A549 (cell line): ENCODE measurements at regions not wholly inside any gene's neighbourhood (a gene's known extent, or its start where the extent isn't known, plus 50 kb on each side); places are given as distances from the start of the nearest gene placed in this dataset.

Source experiments
- ATAC-seq, 2 experiments: fragments of 200-7000 bp in 1 of 2; fragments of >200 bp in 1 of 2; cut with Nextera tagmentation in 1 of 2; cut with Tn5 transposase in 1 of 2; 3 replicates each; pipeline versions ENCODE4 v1.8.0 to v1.9.1; 2018 to 2020; ENCODE audit warnings: mild to moderate bottlenecking in 1 of 2, moderate library complexity in 1 of 2
- CTCF ChIA-PET: fragments of 300-600 bp; sonication (Branson Sonifier 250); formaldehyde crosslinking; extraction: SDS; loops from one replicate; lab custom pipeline; 2021; ENCODE audit warnings: antibody characterized with exemption, inconsistent platforms; lab: Yijun Ruan, JAX
- POLR2A ChIA-PET: fragments of 350-600 bp; formaldehyde crosslinking; extraction: SDS; loops from one replicate; lab custom pipeline; 2021; ENCODE audit warnings: antibody characterized with exemption, inconsistent platforms; lab: Yijun Ruan, JAX
- DNase-seq, 2 experiments: peaks; one replicate each; pipeline versions ENCODE4 v3.0.0 to v3.0.0-alpha.2; 2011 to 2016; ENCODE audit warnings: low read depth in 1 of 2, low spot score in 1 of 2
- FAIRE-seq: peaks from 2 replicates; lab custom pipeline; 2011; peaks lifted over from hg19 to GRCh38; lab: Jason Lieb, UNC
- H3K27ac ChIP-seq, 2 experiments: fragments of >200 bp; sonication (Bioruptor Twin); formaldehyde crosslinking; 3 replicates each; pipeline ENCODE4 v1.5.1; 2016 to 2017
- H3K4me1 ChIP-seq: fragments of >200 bp; sonication (Bioruptor Twin); formaldehyde crosslinking; 3 replicates; pipeline ENCODE4 v1.6.1; 2016
- H3K4me2 ChIP-seq: fragments of >200 bp; sonication (Bioruptor Twin); formaldehyde crosslinking; 3 replicates; pipeline ENCODE4 v1.6.1; 2016
- H3K4me3 ChIP-seq: fragments of >200 bp; sonication (Bioruptor Twin); formaldehyde crosslinking; 3 replicates; pipeline ENCODE4 v1.5.1; 2016
- H3K9me3 ChIP-seq: fragments of >200 bp; sonication (Bioruptor Twin); formaldehyde crosslinking; 3 replicates; pipeline ENCODE4 v1.6.1; 2016
- CEBPB ChIP-seq, 2 experiments: fragments of >200 bp in 1 of 2; sonication (Bioruptor Twin) in 1 of 2; formaldehyde crosslinking in 1 of 2; IDR thresholded peaks; 2 replicates each; pipeline ENCODE4 v1.6.1; 2012 to 2016
- CHD4 ChIP-seq: fragments of 200-600 bp; sonication (generic); IDR thresholded peaks from 2 replicates; pipeline ENCODE4 v1.6.1; 2016; ENCODE audit warnings: antibody characterized with exemption, mild to moderate bottlenecking, borderline replicate concordance
- EP300 ChIP-seq, 2 experiments: fragments of >200 bp; sonication (Bioruptor Twin); formaldehyde crosslinking; IDR thresholded peaks; 2 replicates in 1 of 2; 3 replicates in 1 of 2; pipeline ENCODE4 v1.6.1; 2016 to 2017
- ESRRA ChIP-seq: fragments of 150-350 bp; IDR thresholded peaks from 2 replicates; pipeline ENCODE4 v1.6.1; 2014; ENCODE audit warnings: mild to moderate bottlenecking, low read length, borderline replicate concordance
- FOSB ChIP-seq: fragments of 250-450 bp; sonication (Bioruptor Pico); IDR thresholded peaks from 2 replicates; pipeline ENCODE4 v1.5.0; 2020; ENCODE audit warnings: mild to moderate bottlenecking, moderate library complexity
- FOSL2 ChIP-seq, 2 experiments: fragments of 450-650 bp in 1 of 2; fragments of >200 bp in 1 of 2; sonication (Bioruptor Twin) in 1 of 2; formaldehyde crosslinking; IDR thresholded peaks; 2 replicates each; pipeline versions ENCODE4 v1.5.0 to v1.6.1; 2016 to 2020; ENCODE audit warnings: mild to moderate bottlenecking in 1 of 2, moderate library complexity in 1 of 2
- HEYL ChIP-seq: fragments of 250-450 bp; sonication (Bioruptor Pico); IDR thresholded peaks from 2 replicates; pipeline ENCODE4 v1.8.0; 2021; ENCODE audit warnings: mild to moderate bottlenecking, moderate library complexity
- HOXA7 ChIP-seq: fragments of 250-450 bp; sonication (Bioruptor Pico); IDR thresholded peaks from 2 replicates; pipeline ENCODE4 v1.5.0; 2020; ENCODE audit warnings: mild to moderate bottlenecking, moderate library complexity
- HOXB5 ChIP-seq: fragments of 250-450 bp; sonication (Bioruptor Pico); IDR thresholded peaks from 2 replicates; pipeline ENCODE4 v1.5.0; 2020; ENCODE audit warnings: mild to moderate bottlenecking, moderate library complexity
- KDM5A ChIP-seq: fragments of 200-600 bp; sonication (generic); IDR thresholded peaks from 2 replicates; pipeline ENCODE4 v1.6.1; 2016; ENCODE audit warnings: antibody characterized with exemption, mild to moderate bottlenecking
- MAFK ChIP-seq: fragments of 450-650 bp; IDR thresholded peaks from 2 replicates; pipeline ENCODE4 v1.6.1; 2014; ENCODE audit not compliant: partially characterized antibody
- MAZ ChIP-seq: fragments of 150-350 bp; IDR thresholded peaks from 2 replicates; pipeline ENCODE4 v1.6.1; 2014; ENCODE audit warnings: antibody characterized with exemption, low read depth, low read length, borderline replicate concordance
- NPAS2 ChIP-seq: fragments of 250-450 bp; sonication (Bioruptor Pico); IDR thresholded peaks from 2 replicates; pipeline ENCODE4 v1.8.0; 2022; ENCODE audit warnings: mild to moderate bottlenecking, moderate library complexity, borderline replicate concordance
- NR3C1 ChIP-seq: fragments of >200 bp; sonication (Bioruptor Twin); formaldehyde crosslinking; IDR thresholded peaks from 3 replicates; pipeline ENCODE4 v1.6.1; 2017
- RCOR1 ChIP-seq: fragments of 150-350 bp; IDR thresholded peaks from 2 replicates; pipeline ENCODE4 v1.6.1; 2014; ENCODE audit warnings: antibody characterized with exemption, low read length, low read depth
- RFX5 ChIP-seq: fragments of 450-650 bp; IDR thresholded peaks from 2 replicates; pipeline ENCODE4 v1.7.1; 2014; ENCODE audit warnings: antibody characterized with exemption, mild to moderate bottlenecking, moderate library complexity
- RNF2 ChIP-seq: fragments of 200-600 bp; sonication (generic); IDR thresholded peaks from 2 replicates; pipeline ENCODE4 v1.6.1; 2016; ENCODE audit warnings: low read depth, mild to moderate bottlenecking, antibody characterized with exemption, moderate library complexity, borderline replicate concordance
- TP53 ChIP-seq: fragments of 250-450 bp; sonication (Bioruptor Pico); IDR thresholded peaks from 2 replicates; pipeline ENCODE4 v1.5.0; 2021; ENCODE audit warnings: mild to moderate bottlenecking, moderate library complexity
- ZSCAN20 ChIP-seq: fragments of 250-450 bp; sonication (Bioruptor Pico); IDR thresholded peaks from 2 replicates; pipeline ENCODE4 v1.8.0; 2022; ENCODE audit warnings: mild to moderate bottlenecking, moderate library complexity
- WGBS: methylation state at CpG from one replicate; pipeline ENCODE4 v1.1.6; 2017; ENCODE audit errors: missing lambda C conversion rate; 5-methylcytosine and 5-hydroxymethylcytosine counted together

DNA sequence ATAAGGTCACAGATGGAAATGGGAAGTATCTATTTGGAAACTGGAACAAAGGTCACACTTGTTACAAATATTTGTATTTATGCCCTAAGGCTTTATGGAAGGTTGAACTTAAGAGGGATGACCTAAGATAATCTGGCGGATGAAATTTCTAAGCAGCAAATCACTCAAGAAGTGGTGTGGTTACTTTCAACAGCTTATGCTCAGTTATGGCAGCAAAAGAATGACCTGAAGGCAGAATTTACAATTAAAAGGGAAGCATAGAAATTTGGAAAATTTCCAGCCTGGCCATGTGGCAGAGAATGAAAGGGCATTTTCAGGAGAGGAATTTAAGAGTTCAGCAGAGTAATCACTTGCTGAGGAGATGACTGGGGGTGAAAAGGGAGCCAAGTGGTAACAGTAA is 95.8 kb upstream of the TNS3 start:
- POLR2A ChIA-PET = interaction anchor here (0.7 kb wide), 1 partner anchor 78 kb away, joined by 3 read pairs; no protein-coding TSS in a partner anchor
- Histone ChIP-seq H3K9me3 (peaks cover 12% of the 10 kb centered on the region), H3K27ac (peak overlapping the region in 1 of 2 experiments; percentile 24; a peak in 2 of 6 replicates), H3K4me1 (peaks cover 8% of the 10 kb centered on the region; the same call in 2 of the 3 replicates), H3K4me3 (no peak overlapping the region), H3K4me2 (no peak overlapping the region)
- WGBS = 93% methylated on average over 1 of the region's 1 CpG
- no peak for FAIRE-seq
- ATAC-seq = no peak
- DNase-seq = no peak
- TF ChIP-seq HOXB5 (CRISPR knock-in tag) = no peak
- no peak for TF ChIP-seq HEYL (CRISPR knock-in tag)
- no peak for TF ChIP-seq CHD4
- no peak for TF ChIP-seq EP300 (IDR thresholded peaks at IDR 0.05)
- no peak for TF ChIP-seq NR3C1
- TF ChIP-seq ESRRA = no peak
- TF ChIP-seq MAZ = no peak
- CTCF ChIA-PET = interaction anchor here (1.1 to 1.4 kb wide), 2 partner anchors 13 to 34 kb away, joined by 3 to 6 read pairs; no protein-coding TSS in a partner anchor

DNA sequence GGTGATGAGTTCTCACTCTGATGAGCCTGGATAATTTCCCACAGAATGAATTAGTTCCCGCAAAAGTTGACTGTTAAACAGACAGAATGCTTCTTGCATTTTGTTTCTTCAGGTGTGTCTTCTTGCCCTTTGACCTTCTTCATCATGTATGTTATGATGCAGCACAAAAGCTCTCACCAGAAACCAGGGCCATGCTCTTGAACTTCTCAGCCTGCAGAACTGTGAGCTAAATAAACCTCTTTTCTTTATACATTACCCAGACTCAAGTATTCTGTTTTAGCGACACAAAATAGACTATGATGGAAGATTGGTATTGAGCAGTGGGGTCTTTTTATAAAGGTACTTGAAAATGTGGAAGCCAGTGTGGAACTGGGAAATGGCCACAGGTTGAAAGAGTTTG is 95.2 kb upstream of the TNS3 start:
- peaks cover 12% of the 10 kb centered on the region; the same call in 2 of the 3 replicates for H3K4me1 ChIP-seq
- POLR2A ChIA-PET = no interaction called here
- no peak for FAIRE-seq
- no peak for DNase-seq
- CTCF ChIA-PET = interaction anchor here (1.1 kb wide), 1 partner anchor 12 kb away, joined by 3 read pairs; no protein-coding TSS in a partner anchor
- ATAC-seq = no peak
- no peak overlapping the region for H3K4me3 ChIP-seq
- peaks cover 12% of the 10 kb centered on the region for H3K9me3 ChIP-seq
- 100% methylated on average over 2 of the region's 2 CpGs for WGBS
- H3K27ac ChIP-seq = no peak overlapping the region; a peak in 1 of 6 replicates
- no peak for TF ChIP-seq CHD4
- no peak for TF ChIP-seq FOSL2 (IDR thresholded peaks at IDR 0.05)
- TF ChIP-seq FOSL2 (CRISPR knock-in tag; IDR thresholded peaks at IDR 0.05) = no peak
- no peak for TF ChIP-seq RFX5
- TF ChIP-seq RCOR1 = no peak
- no peak for TF ChIP-seq HOXA7 (CRISPR knock-in tag)
- TF ChIP-seq, all 56 proteins: peak for 0
- no peak overlapping the region for H3K4me2 ChIP-seq

DNA sequence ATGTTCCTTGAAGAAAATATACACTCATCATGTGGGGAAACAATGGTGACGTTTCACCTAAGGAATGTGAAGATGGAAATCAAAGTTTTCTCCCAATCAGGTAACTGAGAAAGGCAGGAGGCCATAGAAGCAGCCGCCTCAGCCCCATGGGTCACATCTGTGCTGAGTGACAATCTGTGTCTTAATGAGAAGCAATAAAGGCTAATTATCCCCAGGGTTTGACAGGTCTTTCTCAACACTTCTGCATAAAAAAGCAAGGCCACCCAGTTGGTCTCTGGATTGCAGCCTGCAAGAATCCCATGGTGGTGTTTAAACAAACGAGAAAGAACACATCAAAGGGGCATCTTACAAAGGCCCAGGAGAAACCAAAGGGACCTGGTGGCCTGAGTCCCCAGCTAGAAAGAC is 91.1 kb upstream of the TNS3 start:
- POLR2A ChIA-PET = no interaction called here
- no peak for TF ChIP-seq MAFK
- no peak for TF ChIP-seq ZSCAN20
- TF ChIP-seq FOSB = no peak
- TF ChIP-seq TP53 = no peak
- TF ChIP-seq, all 56 proteins: peak for 0
- CTCF ChIA-PET = no interaction called here
- H3K27ac ChIP-seq = peak overlapping the region in 1 of 2 experiments; percentile 71; a peak in 3 of 6 replicates
- ATAC-seq (no peak), FAIRE-seq (no peak), DNase-seq (no peak)
- H3K4me1 ChIP-seq = peaks cover 27% of the 10 kb centered on the region
- 73% methylated on average over 3 of the region's 3 CpGs for WGBS
- no peak overlapping the region for H3K4me2 ChIP-seq
- H3K9me3 ChIP-seq = peaks cover 11% of the 10 kb centered on the region
- H3K4me3 ChIP-seq = no peak overlapping the region

GRCh38 chr7:47672271-47672791 is 90.4 kb upstream of the TNS3 start:
- no peak overlapping the region for H3K4me3 ChIP-seq
- H3K27ac ChIP-seq = peak overlapping the region; percentile 42 to 71; a peak in 5 of 6 replicates
- FAIRE-seq = no peak
- 60% methylated on average over 7 of the region's 7 CpGs for WGBS
- H3K4me2 ChIP-seq = no peak overlapping the region
- CTCF ChIA-PET = interaction anchor here (1.1 kb wide), 2 partner anchors 61 to 115 kb away, joined by 3 read pairs; no protein-coding TSS in a partner anchor
- TF ChIP-seq CEBPB (IDR thresholded peaks at IDR 0.05) (no peak), RCOR1 (no peak), RNF2 (no peak), NPAS2 (CRISPR knock-in tag) (no peak), NR3C1 (no peak), CHD4 (no peak), KDM5A (no peak)
- TF ChIP-seq, all 56 proteins: peak for 0
- Histone ChIP-seq H3K4me1 (peaks cover 27% of the 10 kb centered on the region), H3K9me3 (peaks cover 6% of the 10 kb centered on the region)
- ATAC-seq = no peak
- DNase-seq = no peak
- POLR2A ChIA-PET = interaction anchor here (0.6 kb wide), 1 partner anchor 80 kb away, joined by 11 read pairs; no protein-coding TSS in a partner anchor
